PC-9 (cell line): ENCODE measurements at regions not wholly inside any gene's neighbourhood (a gene's known extent, or its start where the extent isn't known, plus 50 kb on each side); places are given as distances from the start of the nearest gene placed in this dataset.

Experiments
- BruUV-seq: library from RNA; stranded (reverse); fragments of 400-500 nt; replicated peaks from 2 replicates; lab custom pipeline; 2021; lab: Mats Ljungman, UMichigan
- CTCF ChIA-PET: fragments of 300-600 bp; sonication (Branson Sonifier 250); formaldehyde crosslinking; loops from one replicate; lab custom pipeline; 2022; ENCODE audit warnings: antibody characterized with exemption; lab: Charles Lee
- POLR2A ChIA-PET: fragments of 300-600 bp; sonication (Branson Sonifier 250); formaldehyde crosslinking; loops from one replicate; lab custom pipeline; 2022; ENCODE audit warnings: antibody characterized with exemption; ENCODE audit not compliant: unreplicated experiment; lab: Charles Lee
- DNase-seq, 2 experiments: peaks; one replicate each; pipeline versions ENCODE4 v3.0.0 to v3.0.0-alpha.2; 2015 to 2022; ENCODE audit warnings: mixed read lengths in 1 of 2
- H2AFZ ChIP-seq: fragments of 200-600 bp; sonication (generic); 2 replicates; pipeline ENCODE4 v1.8.1; 2017; ENCODE audit warnings: antibody characterized with exemption
- H3F3A ChIP-seq: fragments of 200-600 bp; sonication (generic); 2 replicates; pipeline ENCODE4 v1.8.1; 2017; ENCODE audit warnings: antibody characterized with exemption, mild to moderate bottlenecking, low read depth; ENCODE audit not compliant: insufficient read depth
- H3K27ac ChIP-seq: fragments of 200-600 bp; sonication (generic); 2 replicates; pipeline ENCODE4 v1.6.1; 2016; ENCODE audit warnings: mixed run types
- H3K27me3 ChIP-seq: fragments of 200-600 bp; sonication (generic); 2 replicates; pipeline ENCODE4 v1.6.1; 2016; ENCODE audit warnings: low read depth, mixed run types; ENCODE audit not compliant: insufficient read depth
- H3K36me3 ChIP-seq: fragments of 200-600 bp; sonication (generic); 2 replicates; pipeline ENCODE4 v1.6.1; 2016; ENCODE audit warnings: low read depth, mixed run types
- H3K4me1 ChIP-seq: fragments of 200-600 bp; sonication (generic); replicated peaks from 2 replicates; pipeline ENCODE4 v1.6.1; 2016; ENCODE audit warnings: mixed run types; ENCODE audit not compliant: insufficient read depth
- H3K4me2 ChIP-seq: fragments of 200-600 bp; sonication (generic); 2 replicates; pipeline ENCODE4 v1.6.1; 2017; ENCODE audit warnings: mixed run types
- H3K4me3 ChIP-seq: fragments of 200-600 bp; sonication (generic); 2 replicates; pipeline ENCODE4 v1.6.1; 2016; ENCODE audit warnings: mixed run types
- H3K79me2 ChIP-seq: fragments of 200-600 bp; sonication (generic); 2 replicates; pipeline ENCODE4 v1.6.1; 2017; ENCODE audit warnings: low read depth, mixed run types
- H3K9me2 ChIP-seq: fragments of 200-600 bp; sonication (generic); 2 replicates; pipeline ENCODE4 v1.8.1; 2017; ENCODE audit warnings: mild to moderate bottlenecking; ENCODE audit not compliant: insufficient read depth
- H3K9me3 ChIP-seq: fragments of 200-600 bp; sonication (generic); 2 replicates; pipeline ENCODE4 v1.8.1; 2016; ENCODE audit warnings: low read depth; ENCODE audit not compliant: insufficient read depth
- H4K20me1 ChIP-seq: fragments of 200-600 bp; sonication (generic); 2 replicates; pipeline ENCODE4 v1.8.1; 2017; ENCODE audit not compliant: insufficient read depth
- EZH2 ChIP-seq: fragments of 200-600 bp; sonication (generic); IDR thresholded peaks from 2 replicates; pipeline ENCODE4 v1.8.0; 2017; ENCODE audit warnings: antibody characterized with exemption, low read depth
- intact Hi-C: fragments of 100-400 bp; cut with micrococcal nuclease; formaldehyde crosslinking; loops from one replicate; pipeline ENCODE4 v1.10.0; 2022; ENCODE audit not compliant: unreplicated experiment
- TF ChIP-seq, protein P1 (sequence below): fragments of 200-600 bp; sonication (generic); conservative IDR thresholded peaks from 2 replicates; pipeline ENCODE4 v1.6.1; 2017; ENCODE audit warnings: mixed run types, antibody characterized with exemption, mild to moderate bottlenecking, moderate library complexity

DNA sequence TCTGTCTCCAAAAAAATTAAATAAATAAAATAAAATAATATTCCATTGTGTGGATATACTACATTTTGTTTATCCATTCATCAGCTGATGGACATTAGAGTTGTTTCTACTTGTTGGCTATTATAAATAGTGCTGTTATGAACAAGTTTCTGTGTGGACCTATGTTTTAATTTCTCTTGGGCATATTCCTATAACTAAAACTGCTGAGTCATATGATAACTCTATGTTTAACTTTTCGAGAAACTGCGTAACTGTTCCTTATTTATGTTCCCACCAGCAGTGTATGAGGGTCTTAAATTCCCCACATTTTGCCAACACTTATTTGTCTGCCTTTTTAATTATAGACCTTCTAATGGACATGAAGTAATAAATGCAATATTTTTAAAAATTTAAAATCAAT is 80.0 kb upstream of the XIST start:
- no TSS peak for BruUV-seq
- POLR2A ChIA-PET: no interaction called here

GRCh38 chrX:73930300-73930699 is 77.8 kb upstream of the XIST start:
- intact Hi-C loops: no loop called here
- Histone ChIP-seq H3K4me3 (no peak overlapping the region), H3K36me3 (no peaks in the 10 kb centered on the region), H3K9me3 (no peaks in the 10 kb centered on the region), H3K9me2 (no peaks in the 10 kb centered on the region), H3K4me1 (no peaks in the 10 kb centered on the region), H3K79me2 (no peaks in the 10 kb centered on the region), H2AFZ (no peak overlapping the region), H3F3A (no peaks in the 10 kb centered on the region), H3K27me3 (no peaks in the 10 kb centered on the region), H3K4me2 (no peak overlapping the region), H4K20me1 (no peaks in the 10 kb centered on the region), H3K27ac (peak overlapping the region; percentile 39; the same call in 1 of the 2 replicates)
- DNase-seq: peak in 1 of 2 experiments; percentile 36
- TF ChIP-seq, protein P1, sequence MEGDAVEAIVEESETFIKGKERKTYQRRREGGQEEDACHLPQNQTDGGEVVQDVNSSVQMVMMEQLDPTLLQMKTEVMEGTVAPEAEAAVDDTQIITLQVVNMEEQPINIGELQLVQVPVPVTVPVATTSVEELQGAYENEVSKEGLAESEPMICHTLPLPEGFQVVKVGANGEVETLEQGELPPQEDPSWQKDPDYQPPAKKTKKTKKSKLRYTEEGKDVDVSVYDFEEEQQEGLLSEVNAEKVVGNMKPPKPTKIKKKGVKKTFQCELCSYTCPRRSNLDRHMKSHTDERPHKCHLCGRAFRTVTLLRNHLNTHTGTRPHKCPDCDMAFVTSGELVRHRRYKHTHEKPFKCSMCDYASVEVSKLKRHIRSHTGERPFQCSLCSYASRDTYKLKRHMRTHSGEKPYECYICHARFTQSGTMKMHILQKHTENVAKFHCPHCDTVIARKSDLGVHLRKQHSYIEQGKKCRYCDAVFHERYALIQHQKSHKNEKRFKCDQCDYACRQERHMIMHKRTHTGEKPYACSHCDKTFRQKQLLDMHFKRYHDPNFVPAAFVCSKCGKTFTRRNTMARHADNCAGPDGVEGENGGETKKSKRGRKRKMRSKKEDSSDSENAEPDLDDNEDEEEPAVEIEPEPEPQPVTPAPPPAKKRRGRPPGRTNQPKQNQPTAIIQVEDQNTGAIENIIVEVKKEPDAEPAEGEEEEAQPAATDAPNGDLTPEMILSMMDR: no peak
- TF ChIP-seq EZH2: no peak
- POLR2A ChIA-PET: no interaction called here
- BruUV-seq: no TSS peak
- CTCF ChIA-PET: no interaction called here

More for the DNA sequence above, 80.0 kb upstream of the XIST start:
- Histone ChIP-seq H3K4me3 (no peak overlapping the region), H3K36me3 (no peaks in the 10 kb centered on the region), H3K9me3 (no peaks in the 10 kb centered on the region), H3K4me1 (no peaks in the 10 kb centered on the region), H2AFZ (no peak overlapping the region), H3K27me3 (no peaks in the 10 kb centered on the region), H4K20me1 (no peaks in the 10 kb centered on the region), H3K79me2 (no peaks in the 10 kb centered on the region), H3K27ac (no peak overlapping the region), H3K4me2 (no peak overlapping the region), H3K9me2 (no peaks in the 10 kb centered on the region), H3F3A (no peaks in the 10 kb centered on the region)
- CTCF ChIA-PET: no interaction called here
- TF ChIP-seq, protein P1: no peak
- no peak for TF ChIP-seq EZH2
- no peak for DNase-seq
- intact Hi-C loops: no loop called here

- TF ChIP-seq EZH2: no peak
- TF ChIP-seq, protein P1: no peak
- Histone ChIP-seq H4K20me1 (no peaks in the 10 kb centered on the region), H2AFZ (no peak overlapping the region), H3K27me3 (no peaks in the 10 kb centered on the region), H3F3A (no peaks in the 10 kb centered on the region), H3K4me2 (no peak overlapping the region), H3K36me3 (no peaks in the 10 kb centered on the region), H3K27ac (no peak overlapping the region), H3K79me2 (no peaks in the 10 kb centered on the region), H3K9me3 (no peaks in the 10 kb centered on the region), H3K9me2 (no peaks in the 10 kb centered on the region), H3K4me3 (no peak overlapping the region), H3K4me1 (peaks cover 2% of the 10 kb centered on the region)
- intact Hi-C loops: no loop called here
- BruUV-seq: no TSS peak
- CTCF ChIA-PET: interaction anchor here (0.6 kb wide), 1 partner anchor 459 kb away, joined by 3 read pairs; no protein-coding TSS in a partner anchor
- POLR2A ChIA-PET: no interaction called here
- no peak for DNase-seq
Measured at GRCh38 chrX:73922856-73923455, 70.4 kb upstream of the XIST start.
